ENCODE measurements at regions not wholly inside any gene's neighbourhood (a gene's known extent, or its start where the extent isn't known, plus 50 kb on each side); places are given as distances from the start of the nearest gene placed in this dataset.

DNA sequence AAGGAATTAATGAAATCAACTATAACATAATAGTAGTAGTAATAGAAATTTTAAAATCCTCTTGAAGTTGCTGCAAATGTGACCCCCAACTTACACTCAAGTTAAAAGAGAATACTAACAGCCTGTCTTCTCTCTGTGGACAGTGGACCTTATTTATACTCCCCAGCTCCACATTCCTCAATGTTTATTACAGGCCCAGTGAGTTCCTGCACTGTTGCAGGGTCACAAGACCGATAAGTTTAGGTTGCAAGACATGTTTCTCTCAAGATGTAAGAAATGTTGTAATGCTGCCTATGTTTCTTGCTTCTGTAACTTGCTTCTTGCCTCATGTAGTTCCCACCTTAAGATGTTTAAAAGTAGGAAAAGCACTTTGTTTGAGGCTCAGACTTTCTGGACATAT lies 888.1 kb downstream of the PDCD6IP start:
- H2AFZ ChIP-seq (ENCODE audit: low read depth, low read length), result no peak overlapping the region
- no peak overlapping the region for H3K27ac ChIP-seq (ENCODE audit: low read length)
- H3K79me2 ChIP-seq (replicated peaks; ENCODE audit: insufficient read depth, low read length), result no peaks in the 10 kb centered on the region
- no peaks in the 10 kb centered on the region for H3K9me3 ChIP-seq (ENCODE audit: low read length)
- TF ChIP-seq SMC3 (conservative IDR thresholded peaks at IDR 0.05; ENCODE audit: poor library complexity) (no peak), POLR2AphosphoS5 (IDR thresholded peaks at IDR 0.05) (no peak), EZH2 (IDR thresholded peaks at IDR 0.05; ENCODE audit: borderline replicate concordance, insufficient read depth, low read length, poor library complexity, severe bottlenecking) (no peak), MXI1 (conservative IDR thresholded peaks at IDR 0.05; ENCODE audit: poor library complexity, severe bottlenecking) (no peak), TAF1 (IDR thresholded peaks at IDR 0.05; ENCODE audit: low read depth) (no peak), EP300 (conservative IDR thresholded peaks at IDR 0.05; ENCODE audit: poor library complexity, severe bottlenecking) (no peak), RAD21 (conservative IDR thresholded peaks at IDR 0.05) (no peak)
- TF ChIP-seq, protein P1, sequence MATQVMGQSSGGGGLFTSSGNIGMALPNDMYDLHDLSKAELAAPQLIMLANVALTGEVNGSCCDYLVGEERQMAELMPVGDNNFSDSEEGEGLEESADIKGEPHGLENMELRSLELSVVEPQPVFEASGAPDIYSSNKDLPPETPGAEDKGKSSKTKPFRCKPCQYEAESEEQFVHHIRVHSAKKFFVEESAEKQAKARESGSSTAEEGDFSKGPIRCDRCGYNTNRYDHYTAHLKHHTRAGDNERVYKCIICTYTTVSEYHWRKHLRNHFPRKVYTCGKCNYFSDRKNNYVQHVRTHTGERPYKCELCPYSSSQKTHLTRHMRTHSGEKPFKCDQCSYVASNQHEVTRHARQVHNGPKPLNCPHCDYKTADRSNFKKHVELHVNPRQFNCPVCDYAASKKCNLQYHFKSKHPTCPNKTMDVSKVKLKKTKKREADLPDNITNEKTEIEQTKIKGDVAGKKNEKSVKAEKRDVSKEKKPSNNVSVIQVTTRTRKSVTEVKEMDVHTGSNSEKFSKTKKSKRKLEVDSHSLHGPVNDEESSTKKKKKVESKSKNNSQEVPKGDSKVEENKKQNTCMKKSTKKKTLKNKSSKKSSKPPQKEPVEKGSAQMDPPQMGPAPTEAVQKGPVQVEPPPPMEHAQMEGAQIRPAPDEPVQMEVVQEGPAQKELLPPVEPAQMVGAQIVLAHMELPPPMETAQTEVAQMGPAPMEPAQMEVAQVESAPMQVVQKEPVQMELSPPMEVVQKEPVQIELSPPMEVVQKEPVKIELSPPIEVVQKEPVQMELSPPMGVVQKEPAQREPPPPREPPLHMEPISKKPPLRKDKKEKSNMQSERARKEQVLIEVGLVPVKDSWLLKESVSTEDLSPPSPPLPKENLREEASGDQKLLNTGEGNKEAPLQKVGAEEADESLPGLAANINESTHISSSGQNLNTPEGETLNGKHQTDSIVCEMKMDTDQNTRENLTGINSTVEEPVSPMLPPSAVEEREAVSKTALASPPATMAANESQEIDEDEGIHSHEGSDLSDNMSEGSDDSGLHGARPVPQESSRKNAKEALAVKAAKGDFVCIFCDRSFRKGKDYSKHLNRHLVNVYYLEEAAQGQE (IDR thresholded peaks at IDR 0.05; ENCODE audit: borderline replicate concordance), result no peak
- TF ChIP-seq, protein P2, sequence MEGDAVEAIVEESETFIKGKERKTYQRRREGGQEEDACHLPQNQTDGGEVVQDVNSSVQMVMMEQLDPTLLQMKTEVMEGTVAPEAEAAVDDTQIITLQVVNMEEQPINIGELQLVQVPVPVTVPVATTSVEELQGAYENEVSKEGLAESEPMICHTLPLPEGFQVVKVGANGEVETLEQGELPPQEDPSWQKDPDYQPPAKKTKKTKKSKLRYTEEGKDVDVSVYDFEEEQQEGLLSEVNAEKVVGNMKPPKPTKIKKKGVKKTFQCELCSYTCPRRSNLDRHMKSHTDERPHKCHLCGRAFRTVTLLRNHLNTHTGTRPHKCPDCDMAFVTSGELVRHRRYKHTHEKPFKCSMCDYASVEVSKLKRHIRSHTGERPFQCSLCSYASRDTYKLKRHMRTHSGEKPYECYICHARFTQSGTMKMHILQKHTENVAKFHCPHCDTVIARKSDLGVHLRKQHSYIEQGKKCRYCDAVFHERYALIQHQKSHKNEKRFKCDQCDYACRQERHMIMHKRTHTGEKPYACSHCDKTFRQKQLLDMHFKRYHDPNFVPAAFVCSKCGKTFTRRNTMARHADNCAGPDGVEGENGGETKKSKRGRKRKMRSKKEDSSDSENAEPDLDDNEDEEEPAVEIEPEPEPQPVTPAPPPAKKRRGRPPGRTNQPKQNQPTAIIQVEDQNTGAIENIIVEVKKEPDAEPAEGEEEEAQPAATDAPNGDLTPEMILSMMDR (IDR thresholded peaks at IDR 0.05; ENCODE audit: poor library complexity, severe bottlenecking), result no peak
- no peaks in the 10 kb centered on the region for H3K36me3 ChIP-seq (ENCODE audit: insufficient read depth, low read length)
- H4K20me1 ChIP-seq (ENCODE audit: insufficient read depth), result no peaks in the 10 kb centered on the region
- no peak overlapping the region for H3K4me3 ChIP-seq (ENCODE audit: low read length)
- no peak overlapping the region for H3K4me2 ChIP-seq (ENCODE audit: low read length)
- H3K9ac ChIP-seq (ENCODE audit: low read length), result no peak overlapping the region
- no peaks in the 10 kb centered on the region for H3K27me3 ChIP-seq (ENCODE audit: insufficient read depth, low read depth, low read length)
- no peaks in the 10 kb centered on the region for H3F3A ChIP-seq (ENCODE audit: insufficient read depth, low read length, poor library complexity, severe bottlenecking)
- no peaks in the 10 kb centered on the region for H3K9me2 ChIP-seq (ENCODE audit: insufficient read depth, low read length)

DNA sequence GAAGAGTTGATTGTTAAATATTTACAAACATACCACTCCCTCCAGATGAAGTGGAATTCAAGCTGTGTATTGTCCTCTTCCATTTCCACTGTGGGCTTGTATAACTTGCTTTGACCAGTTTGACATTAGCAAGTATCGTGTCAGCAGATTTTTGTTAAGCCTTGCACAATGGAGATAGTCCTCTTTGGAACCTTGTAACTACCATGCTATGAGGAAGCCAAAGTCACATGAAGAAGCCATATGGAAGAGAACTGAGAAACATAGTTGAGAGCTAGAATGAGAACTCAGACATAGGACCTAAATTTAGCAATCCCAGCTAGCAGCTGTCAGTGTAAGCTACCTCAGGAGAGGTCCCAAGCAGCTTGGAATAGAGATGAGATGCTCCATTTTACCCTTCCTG lies 889.2 kb downstream of the PDCD6IP start:
- Histone ChIP-seq H3K9me2 (ENCODE audit: insufficient read depth, low read length) (no peaks in the 10 kb centered on the region), H3K36me3 (ENCODE audit: insufficient read depth, low read length) (no peaks in the 10 kb centered on the region), H2AFZ (ENCODE audit: low read depth, low read length) (no peak overlapping the region), H3K27ac (ENCODE audit: low read length) (no peak overlapping the region), H3K27me3 (ENCODE audit: insufficient read depth, low read depth, low read length) (no peaks in the 10 kb centered on the region), H3K4me3 (ENCODE audit: low read length) (no peak overlapping the region), H3K4me2 (ENCODE audit: low read length) (no peak overlapping the region), H3F3A (ENCODE audit: insufficient read depth, low read length, poor library complexity, severe bottlenecking) (no peaks in the 10 kb centered on the region), H3K79me2 (replicated peaks; ENCODE audit: insufficient read depth, low read length) (no peaks in the 10 kb centered on the region), H3K9ac (ENCODE audit: low read length) (no peak overlapping the region), H4K20me1 (ENCODE audit: insufficient read depth) (no peaks in the 10 kb centered on the region), H3K9me3 (ENCODE audit: low read length) (no peaks in the 10 kb centered on the region)
- no peak for TF ChIP-seq EP300 (conservative IDR thresholded peaks at IDR 0.05; ENCODE audit: poor library complexity, severe bottlenecking)
- TF ChIP-seq, protein P1 (IDR thresholded peaks at IDR 0.05; ENCODE audit: borderline replicate concordance), result no peak
- TF ChIP-seq MXI1 (conservative IDR thresholded peaks at IDR 0.05; ENCODE audit: poor library complexity, severe bottlenecking), result no peak
- TF ChIP-seq TAF1 (IDR thresholded peaks at IDR 0.05; ENCODE audit: low read depth), result no peak
- TF ChIP-seq RAD21 (conservative IDR thresholded peaks at IDR 0.05), result no peak
- no peak for TF ChIP-seq SMC3 (conservative IDR thresholded peaks at IDR 0.05; ENCODE audit: poor library complexity)
- TF ChIP-seq POLR2AphosphoS5 (IDR thresholded peaks at IDR 0.05), result no peak
- TF ChIP-seq, protein P2 (IDR thresholded peaks at IDR 0.05; ENCODE audit: poor library complexity, severe bottlenecking), result no peak
- TF ChIP-seq EZH2 (IDR thresholded peaks at IDR 0.05; ENCODE audit: borderline replicate concordance, insufficient read depth, low read length, poor library complexity, severe bottlenecking), result no peak

Measured in neural cell (in vitro differentiated cells).